HG03575 (cell line): ENCODE measurements at regions not wholly inside any gene's neighbourhood (a gene's known extent, or its start where the extent isn't known, plus 50 kb on each side); places are given as distances from the start of the nearest gene placed in this dataset.

Experiments
- ATAC-seq: cut with Tn5 transposase; IDR thresholded peaks from one replicate; pipeline ENCODE4 v1.9.1; 2021; ENCODE audit not compliant: unreplicated experiment, insufficient number of reproducible peaks, low FRiP score; ENCODE audit errors: extremely low read depth

- no peak for ATAC-seq
Observed at GRCh38 chr5:126363658-126364057, 59.6 kb upstream of the GRAMD2B start.

GRCh38 chr5:126364206-126364902 is 58.9 kb upstream of the GRAMD2B start:
- ATAC-seq = no peak

DNA sequence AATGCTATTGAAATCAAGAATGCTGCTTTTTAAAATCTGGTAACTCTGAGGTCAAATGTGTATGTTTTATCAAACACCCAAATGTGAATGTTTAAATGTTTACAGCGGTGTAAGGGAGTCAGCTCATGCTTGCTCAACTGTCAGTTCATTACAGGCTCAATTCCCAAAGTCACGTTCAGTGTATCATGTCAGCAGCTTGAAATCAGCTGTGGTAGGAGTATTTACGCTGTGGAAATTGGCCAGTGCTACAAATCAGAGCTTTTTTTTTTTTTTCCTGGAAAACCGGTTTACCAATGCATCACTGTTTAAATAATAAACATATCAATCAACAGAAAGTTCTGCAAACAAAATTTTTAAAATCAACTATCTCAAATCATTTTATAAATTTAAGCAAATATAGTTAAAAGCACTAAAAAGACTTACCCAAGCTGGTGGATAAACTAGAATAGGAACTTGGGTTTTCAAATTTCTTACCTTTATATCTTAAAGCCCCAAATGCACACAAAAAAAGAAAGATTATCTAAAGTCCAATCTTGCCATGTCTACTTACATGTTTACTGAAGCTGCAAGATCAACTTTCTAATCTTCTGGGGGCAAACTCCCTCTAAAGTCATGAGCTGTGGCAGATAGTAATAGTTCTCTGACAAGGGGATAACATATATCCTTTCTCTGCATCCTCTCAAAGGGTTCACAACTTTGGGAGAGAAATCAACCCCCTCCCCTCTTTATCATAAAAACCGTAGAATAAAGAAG is 57.6 kb upstream of the GRAMD2B start:
- ATAC-seq = no peak

DNA sequence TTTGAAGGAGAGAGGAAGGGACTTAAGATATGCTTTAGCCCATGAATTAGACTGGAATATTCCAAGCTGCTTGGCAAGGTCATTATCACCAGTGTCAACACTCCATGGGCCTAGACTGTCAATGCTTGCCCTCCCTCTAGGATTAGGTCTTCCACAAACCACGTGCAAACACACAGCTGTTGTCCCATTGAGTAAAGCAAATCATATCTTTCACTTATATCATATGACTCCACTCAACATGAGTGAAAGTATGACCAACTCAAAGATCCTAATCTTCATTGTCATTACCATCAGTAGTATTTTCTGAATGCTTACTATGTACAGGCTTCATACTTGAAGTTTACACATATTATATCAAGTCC is 57.0 kb upstream of the GRAMD2B start:
- no peak for ATAC-seq

DNA sequence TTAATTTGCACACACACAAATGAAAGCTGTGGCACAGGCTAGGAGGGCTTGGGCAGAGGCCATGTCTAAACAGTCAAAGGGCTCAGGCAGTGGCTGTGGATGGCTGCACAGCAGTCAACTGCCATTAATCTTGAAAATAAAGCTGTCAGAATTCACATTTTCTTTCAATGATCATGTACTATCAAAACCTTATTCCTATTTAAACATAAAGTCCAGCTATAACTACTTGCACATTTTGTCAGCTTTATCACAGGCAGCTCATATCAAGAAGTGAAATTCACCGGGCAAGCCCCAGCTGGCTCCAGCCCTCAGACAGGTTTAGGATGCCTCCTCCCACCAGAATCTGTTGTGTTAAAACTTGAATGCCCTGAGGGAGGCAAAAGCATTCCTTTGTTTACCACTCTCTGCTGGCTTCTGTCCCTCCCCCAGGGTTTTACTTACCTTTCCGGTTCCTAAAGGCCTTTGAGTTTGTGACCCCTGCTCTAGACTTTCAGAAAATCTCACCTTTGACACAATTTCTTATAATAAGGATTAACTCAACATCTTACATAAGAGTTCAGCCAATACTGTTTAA is 54.9 kb upstream of the GRAMD2B start:
- ATAC-seq = no peak

GRCh38 chr5:126369083-126369482 is 54.1 kb upstream of the GRAMD2B start:
- no peak for ATAC-seq

- no peak for ATAC-seq
Observed at GRCh38 chr5:126369995-126370731, 53.0 kb upstream of the GRAMD2B start.

- ATAC-seq = no peak
Observed at GRCh38 chr5:126370796-126371718, 52.2 kb upstream of the GRAMD2B start.

GRCh38 chr5:126373375-126374108 is 49.7 kb upstream of the GRAMD2B start:
- no peak for ATAC-seq
